ENCODE measurements at regions not wholly inside any gene's neighbourhood (a gene's known extent, or its start where the extent isn't known, plus 50 kb on each side); places are given as distances from the start of the nearest gene placed in this dataset.

DNA sequence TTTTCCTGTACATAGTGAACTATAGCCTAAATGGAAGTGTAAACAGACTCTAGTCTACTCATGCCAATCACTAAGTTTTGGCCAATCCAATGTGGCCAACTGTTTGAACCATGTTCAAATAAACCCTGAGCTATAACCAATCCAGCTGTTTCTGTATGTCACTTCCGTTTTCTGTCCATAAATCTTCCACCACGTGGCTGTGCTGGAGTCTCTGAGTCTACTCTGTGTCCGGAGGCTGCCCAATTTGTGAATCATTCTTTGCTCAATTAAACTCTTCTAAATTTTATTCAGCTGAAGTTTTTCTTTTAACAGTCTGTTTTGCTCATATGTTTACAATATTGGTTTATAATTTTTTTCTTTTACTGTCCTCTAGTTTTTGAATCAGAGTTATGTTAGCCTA is 112.3 kb upstream of the BANK1 start:
- H2AFZ ChIP-seq (ENCODE audit: low read length) = peak overlapping the region; percentile 11; the same call in 1 of the 2 replicates
- no peak for TF ChIP-seq EZH2phosphoT487 (IDR thresholded peaks at IDR 0.05; ENCODE audit: borderline replicate concordance)
- TF ChIP-seq, protein P1, sequence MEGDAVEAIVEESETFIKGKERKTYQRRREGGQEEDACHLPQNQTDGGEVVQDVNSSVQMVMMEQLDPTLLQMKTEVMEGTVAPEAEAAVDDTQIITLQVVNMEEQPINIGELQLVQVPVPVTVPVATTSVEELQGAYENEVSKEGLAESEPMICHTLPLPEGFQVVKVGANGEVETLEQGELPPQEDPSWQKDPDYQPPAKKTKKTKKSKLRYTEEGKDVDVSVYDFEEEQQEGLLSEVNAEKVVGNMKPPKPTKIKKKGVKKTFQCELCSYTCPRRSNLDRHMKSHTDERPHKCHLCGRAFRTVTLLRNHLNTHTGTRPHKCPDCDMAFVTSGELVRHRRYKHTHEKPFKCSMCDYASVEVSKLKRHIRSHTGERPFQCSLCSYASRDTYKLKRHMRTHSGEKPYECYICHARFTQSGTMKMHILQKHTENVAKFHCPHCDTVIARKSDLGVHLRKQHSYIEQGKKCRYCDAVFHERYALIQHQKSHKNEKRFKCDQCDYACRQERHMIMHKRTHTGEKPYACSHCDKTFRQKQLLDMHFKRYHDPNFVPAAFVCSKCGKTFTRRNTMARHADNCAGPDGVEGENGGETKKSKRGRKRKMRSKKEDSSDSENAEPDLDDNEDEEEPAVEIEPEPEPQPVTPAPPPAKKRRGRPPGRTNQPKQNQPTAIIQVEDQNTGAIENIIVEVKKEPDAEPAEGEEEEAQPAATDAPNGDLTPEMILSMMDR (conservative IDR thresholded peaks at IDR 0.05; ENCODE audit: low read length) = no peak

DNA sequence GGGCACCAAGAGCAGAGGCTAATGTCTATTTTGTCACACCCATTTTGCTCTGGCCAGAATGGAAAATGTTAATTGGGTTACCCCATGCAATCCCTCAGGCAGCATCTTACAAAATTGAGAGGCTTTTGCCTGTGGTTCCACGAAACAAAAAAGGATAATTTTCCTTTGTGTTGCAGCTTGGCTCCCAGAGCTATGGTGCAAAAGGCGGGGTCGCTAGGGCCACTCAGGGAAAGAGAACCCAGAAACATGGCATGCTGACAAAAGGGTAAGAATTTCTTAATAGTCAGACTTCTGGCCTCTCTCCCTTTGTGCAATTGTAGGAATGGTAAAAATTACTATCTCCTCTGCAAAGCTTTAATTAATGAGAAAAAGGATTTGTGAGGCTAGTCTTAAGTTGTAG is 119.6 kb upstream of the BANK1 start:
- H3K4me1 ChIP-seq (ENCODE audit: insufficient read depth, low read length, poor library complexity, severe bottlenecking) = no peaks in the 10 kb centered on the region
- H3K4me3 ChIP-seq (ENCODE audit: low read length, poor library complexity, severe bottlenecking) = no peak overlapping the region
- H3K36me3 ChIP-seq (ENCODE audit: insufficient read depth, low read length) = no peaks in the 10 kb centered on the region
- no peak overlapping the region for H3K9ac ChIP-seq (ENCODE audit: low read depth, low read length, poor library complexity, severe bottlenecking)
- H3F3A ChIP-seq (ENCODE audit: low read depth) = no peaks in the 10 kb centered on the region
- no peaks in the 10 kb centered on the region for H4K20me1 ChIP-seq (ENCODE audit: insufficient read depth, low read length, poor library complexity, severe bottlenecking)
- H3K9me3 ChIP-seq (ENCODE audit: insufficient read depth, low read depth, low read length) = no peaks in the 10 kb centered on the region
- no peaks in the 10 kb centered on the region for H3K9me2 ChIP-seq (replicated peaks; ENCODE audit: low read depth, low read length)
- no peaks in the 10 kb centered on the region for H3K79me2 ChIP-seq (ENCODE audit: insufficient read depth, low read length)
- TF ChIP-seq EZH2phosphoT487 (IDR thresholded peaks at IDR 0.05; ENCODE audit: borderline replicate concordance) = no peak
- TF ChIP-seq, protein P1 (conservative IDR thresholded peaks at IDR 0.05; ENCODE audit: low read length) = no peak
- no peak overlapping the region for H3K4me2 ChIP-seq (ENCODE audit: low read depth, low read length, poor library complexity, severe bottlenecking)
- no peak overlapping the region for H2AFZ ChIP-seq (ENCODE audit: low read length)
- H3K27me3 ChIP-seq (ENCODE audit: insufficient read depth, low read length, poor library complexity, severe bottlenecking) = no peaks in the 10 kb centered on the region

More for the DNA sequence above, 112.3 kb upstream of the BANK1 start:
- Histone ChIP-seq H3K9me2 (replicated peaks; ENCODE audit: low read depth, low read length) (no peaks in the 10 kb centered on the region), H3K36me3 (ENCODE audit: insufficient read depth, low read length) (no peaks in the 10 kb centered on the region), H3K4me2 (ENCODE audit: low read depth, low read length, poor library complexity, severe bottlenecking) (no peak overlapping the region), H3K79me2 (ENCODE audit: insufficient read depth, low read length) (no peaks in the 10 kb centered on the region), H3K9me3 (ENCODE audit: insufficient read depth, low read depth, low read length) (no peaks in the 10 kb centered on the region), H4K20me1 (ENCODE audit: insufficient read depth, low read length, poor library complexity, severe bottlenecking) (no peaks in the 10 kb centered on the region), H3K4me3 (ENCODE audit: low read length, poor library complexity, severe bottlenecking) (no peak overlapping the region), H3K9ac (ENCODE audit: low read depth, low read length, poor library complexity, severe bottlenecking) (no peak overlapping the region), H3F3A (ENCODE audit: low read depth) (no peaks in the 10 kb centered on the region), H3K4me1 (ENCODE audit: insufficient read depth, low read length, poor library complexity, severe bottlenecking) (no peaks in the 10 kb centered on the region), H3K27me3 (ENCODE audit: insufficient read depth, low read length, poor library complexity, severe bottlenecking) (no peaks in the 10 kb centered on the region)

DNA sequence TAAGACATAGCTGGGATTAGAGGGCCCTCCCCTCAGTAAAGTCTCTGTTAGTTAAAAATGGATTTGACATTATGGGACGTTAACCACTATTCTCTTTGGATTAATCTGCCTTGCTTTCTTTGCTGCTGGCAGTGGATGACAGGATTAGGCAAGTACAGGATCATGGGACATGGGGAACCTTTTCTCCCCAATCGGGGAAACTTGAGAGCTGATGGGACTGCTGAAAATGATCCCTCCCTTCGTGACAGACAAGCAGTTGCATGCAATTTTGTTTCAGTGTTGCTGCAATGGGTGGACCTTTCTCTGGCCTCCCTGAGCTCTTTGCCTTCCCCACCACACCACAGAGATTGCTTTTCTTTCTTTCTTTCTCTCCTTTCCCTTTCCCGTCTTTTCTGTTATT is 120.2 kb upstream of the BANK1 start:
- Histone ChIP-seq H3K79me2 (ENCODE audit: insufficient read depth, low read length) (no peaks in the 10 kb centered on the region), H4K20me1 (ENCODE audit: insufficient read depth, low read length, poor library complexity, severe bottlenecking) (no peaks in the 10 kb centered on the region), H3F3A (ENCODE audit: low read depth) (no peaks in the 10 kb centered on the region), H3K9me3 (ENCODE audit: insufficient read depth, low read depth, low read length) (no peaks in the 10 kb centered on the region), H3K9me2 (replicated peaks; ENCODE audit: low read depth, low read length) (no peaks in the 10 kb centered on the region), H3K36me3 (ENCODE audit: insufficient read depth, low read length) (no peaks in the 10 kb centered on the region), H3K27me3 (ENCODE audit: insufficient read depth, low read length, poor library complexity, severe bottlenecking) (no peaks in the 10 kb centered on the region), H3K4me2 (ENCODE audit: low read depth, low read length, poor library complexity, severe bottlenecking) (no peak overlapping the region), H3K4me1 (ENCODE audit: insufficient read depth, low read length, poor library complexity, severe bottlenecking) (no peaks in the 10 kb centered on the region), H3K9ac (ENCODE audit: low read depth, low read length, poor library complexity, severe bottlenecking) (no peak overlapping the region), H3K4me3 (ENCODE audit: low read length, poor library complexity, severe bottlenecking) (no peak overlapping the region), H2AFZ (ENCODE audit: low read length) (no peak overlapping the region)
- TF ChIP-seq, protein P1 (conservative IDR thresholded peaks at IDR 0.05; ENCODE audit: low read length) = no peak
- TF ChIP-seq EZH2phosphoT487 (IDR thresholded peaks at IDR 0.05; ENCODE audit: borderline replicate concordance) = no peak

Measured in Loucy (cell line).